Lower leg skin (tissue), 3 donors: ENCODE measurements at regions not wholly inside any gene's neighbourhood (a gene's known extent, or its start where the extent isn't known, plus 50 kb on each side); places are given as distances from the start of the nearest gene placed in this dataset.

Source experiments
- CTCF ChIP-seq, 3 donors: fragments of 450-650 bp; IDR thresholded peaks; one replicate each; pipeline ENCODE4 v1.5.1; 2016; ENCODE audit warnings: antibody characterized with exemption in 3 of 3, mild to moderate bottlenecking in 3 of 3, moderate library complexity in 2 of 3
- POLR2A ChIP-seq, 2 donors: fragments of 450-650 bp; IDR thresholded peaks; one replicate each; pipeline ENCODE4 v1.6.1; 2016 to 2017; ENCODE audit warnings: antibody characterized with exemption in 2 of 2, mild to moderate bottlenecking in 1 of 2, moderate library complexity in 1 of 2

- TF ChIP-seq CTCF (IDR thresholded peaks at IDR 0.05) (no peak), POLR2A (IDR thresholded peaks at IDR 0.05) (no peak)
Measured at GRCh38 chr6:115203381-115203780, 857.3 kb downstream of the FRK start.
